Effector memory CD8-positive, alpha-beta T cell (primary cell): ENCODE measurements at regions not wholly inside any gene's neighbourhood (a gene's known extent, or its start where the extent isn't known, plus 50 kb on each side); places are given as distances from the start of the nearest gene placed in this dataset.

ENCODE experiments used
- ATAC-seq: fragments of 150-1000 bp; cut with Tn5 transposase; replicated peaks from 2 replicates; pipeline ENCODE4 v1.10.0; 2021; ENCODE audit warnings: mild to moderate bottlenecking, moderate library complexity
- DNase-seq, 3 experiments: peaks; one replicate each; pipeline ENCODE4 v3.0.0; 2021
- H3K27ac Mint-ChIP-seq, 2 donors: one replicate each; pipeline ENCODE4 v1.8.0; 2022; ENCODE audit warnings: mild to moderate bottlenecking in 2 of 2, mixed read lengths in 2 of 2, moderate library complexity in 2 of 2
- H3K27me3 Mint-ChIP-seq, 2 donors: one replicate each; pipeline ENCODE4 v1.8.0; 2022; ENCODE audit warnings: mixed read lengths in 2 of 2
- H3K36me3 Mint-ChIP-seq: one replicate; pipeline ENCODE4 v1.8.0; 2022; ENCODE audit warnings: mild to moderate bottlenecking, moderate library complexity, mixed read lengths; ENCODE audit not compliant: insufficient read depth
- H3K4me1 Mint-ChIP-seq, 2 donors: one replicate each; pipeline ENCODE4 v1.8.0; 2022; ENCODE audit warnings: low read depth in 2 of 2, mixed read lengths in 2 of 2
- H3K4me3 Mint-ChIP-seq, 2 donors: one replicate each; pipeline ENCODE4 v1.8.0; 2022; ENCODE audit warnings: mild to moderate bottlenecking in 2 of 2, mixed read lengths in 2 of 2, moderate library complexity in 2 of 2
- H3K9me3 Mint-ChIP-seq, 2 donors: one replicate each; pipeline ENCODE4 v1.8.0; 2022; ENCODE audit warnings: mixed read lengths in 2 of 2

GRCh38 chr1:222251847-222252246 lies 296.1 kb downstream of the HHIPL2 start:
- Mint-ChIP-seq H3K27me3 (peaks cover 0 to 1% of the 10 kb centered on the region in 2 donors), H3K9me3 (no peaks in the 10 kb centered on the region), H3K4me1 (peaks cover 4 to 6% of the 10 kb centered on the region in 2 donors), H3K4me3 (no peak overlapping the region), H3K27ac (peak overlapping the region; percentile 19 to 57), H3K36me3 (no peaks in the 10 kb centered on the region)
- ATAC-seq (no peak), DNase-seq (no peak)

- Mint-ChIP-seq H3K4me1 (peaks cover 4 to 6% of the 10 kb centered on the region in 2 donors), H3K27me3 (no peaks in the 10 kb centered on the region), H3K4me3 (no peak overlapping the region), H3K36me3 (no peaks in the 10 kb centered on the region), H3K27ac (no peak overlapping the region), H3K9me3 (no peaks in the 10 kb centered on the region)
- ATAC-seq (no peak), DNase-seq (no peak)
Measured at GRCh38 chr1:222250376-222250775, 297.5 kb downstream of the HHIPL2 start.

GRCh38 chr1:222247811-222248310 lies 300.0 kb downstream of the HHIPL2 start:
- no peak for DNase-seq
- Mint-ChIP-seq H3K4me3 (no peak overlapping the region), H3K27ac (peak overlapping the region in 1 of 2 donors; percentile 58), H3K4me1 (peaks cover 4 to 6% of the 10 kb centered on the region in 2 donors), H3K27me3 (peaks cover 6% of the 10 kb centered on the region in 2 donors), H3K9me3 (no peaks in the 10 kb centered on the region), H3K36me3 (no peaks in the 10 kb centered on the region)
- no peak for ATAC-seq

- Mint-ChIP-seq H3K9me3 (no peaks in the 10 kb centered on the region), H3K4me3 (no peak overlapping the region), H3K27me3 (peaks cover 6% of the 10 kb centered on the region in 2 donors), H3K27ac (no peak overlapping the region), H3K4me1 (peaks cover 3 to 4% of the 10 kb centered on the region in 2 donors), H3K36me3 (no peaks in the 10 kb centered on the region)
- DNase-seq (no peak), ATAC-seq (no peak)
Measured at GRCh38 chr1:222247081-222247480, 300.8 kb downstream of the HHIPL2 start.

- Mint-ChIP-seq H3K36me3 (no peaks in the 10 kb centered on the region), H3K9me3 (no peaks in the 10 kb centered on the region), H3K27ac (peak overlapping the region in 1 of 2 donors; percentile 32), H3K4me1 (peaks cover 0 to 1% of the 10 kb centered on the region in 2 donors), H3K4me3 (no peak overlapping the region), H3K27me3 (peaks cover 6% of the 10 kb centered on the region in 2 donors)
- ATAC-seq, result no peak
- no peak for DNase-seq
Measured at GRCh38 chr1:222243902-222244301, 304.0 kb downstream of the HHIPL2 start.

GRCh38 chr1:222242492-222242891 lies 305.4 kb downstream of the HHIPL2 start:
- H3K4me1 Mint-ChIP-seq, result peaks cover 0 to 1% of the 10 kb centered on the region in 2 donors
- no peaks in the 10 kb centered on the region for H3K36me3 Mint-ChIP-seq
- no peak overlapping the region for H3K4me3 Mint-ChIP-seq
- no peaks in the 10 kb centered on the region for H3K9me3 Mint-ChIP-seq
- peaks cover 6% of the 10 kb centered on the region in 2 donors for H3K27me3 Mint-ChIP-seq
- DNase-seq, result no peak
- H3K27ac Mint-ChIP-seq, result no peak overlapping the region
- ATAC-seq, result no peak

- Mint-ChIP-seq H3K27me3 (peaks cover 6% of the 10 kb centered on the region in 2 donors), H3K27ac (no peak overlapping the region), H3K9me3 (no peaks in the 10 kb centered on the region), H3K4me1 (no peaks in the 10 kb centered on the region), H3K36me3 (no peaks in the 10 kb centered on the region), H3K4me3 (no peak overlapping the region)
- no peak for DNase-seq
- ATAC-seq, result no peak
Measured at GRCh38 chr1:222241410-222241809, 306.5 kb downstream of the HHIPL2 start.

GRCh38 chr1:222240536-222241181 lies 307.2 kb downstream of the HHIPL2 start:
- H3K4me1 Mint-ChIP-seq, result no peaks in the 10 kb centered on the region
- no peak for DNase-seq
- H3K27ac Mint-ChIP-seq, result no peak overlapping the region
- H3K36me3 Mint-ChIP-seq, result no peaks in the 10 kb centered on the region
- peaks cover 6% of the 10 kb centered on the region in 2 donors for H3K27me3 Mint-ChIP-seq
- no peak overlapping the region for H3K4me3 Mint-ChIP-seq
- H3K9me3 Mint-ChIP-seq, result no peaks in the 10 kb centered on the region
- no peak for ATAC-seq

- Mint-ChIP-seq H3K27me3 (peaks cover 13 to 21% of the 10 kb centered on the region in 2 donors), H3K4me1 (no peaks in the 10 kb centered on the region)
- no peak for ATAC-seq
Measured at GRCh38 chr1:222239130-222239529, 308.8 kb downstream of the HHIPL2 start.

GRCh38 chr1:222234351-222234750 lies 313.6 kb downstream of the HHIPL2 start:
- H3K4me3 Mint-ChIP-seq, result no peak overlapping the region
- no peaks in the 10 kb centered on the region for H3K4me1 Mint-ChIP-seq
- no peak overlapping the region for H3K27ac Mint-ChIP-seq
- H3K36me3 Mint-ChIP-seq, result no peaks in the 10 kb centered on the region
- H3K9me3 Mint-ChIP-seq, result no peaks in the 10 kb centered on the region
- ATAC-seq (no peak), DNase-seq (no peak)
- peaks cover 10 to 35% of the 10 kb centered on the region in 2 donors for H3K27me3 Mint-ChIP-seq

More at GRCh38 chr1:222239130-222239529, 308.8 kb downstream of the HHIPL2 start:
- H3K4me3 Mint-ChIP-seq, result no peak overlapping the region
- H3K27ac Mint-ChIP-seq, result no peak overlapping the region
- DNase-seq, result no peak
- no peaks in the 10 kb centered on the region for H3K9me3 Mint-ChIP-seq
- no peaks in the 10 kb centered on the region for H3K36me3 Mint-ChIP-seq

GRCh38 chr1:222233444-222234158 lies 314.3 kb downstream of the HHIPL2 start:
- ATAC-seq (no peak), DNase-seq (no peak)
- Mint-ChIP-seq H3K4me1 (no peaks in the 10 kb centered on the region), H3K36me3 (no peaks in the 10 kb centered on the region), H3K27me3 (peaks cover 12 to 39% of the 10 kb centered on the region in 2 donors), H3K4me3 (no peak overlapping the region), H3K27ac (no peak overlapping the region), H3K9me3 (no peaks in the 10 kb centered on the region)

- Mint-ChIP-seq H3K4me1 (no peaks in the 10 kb centered on the region), H3K9me3 (no peaks in the 10 kb centered on the region), H3K27ac (no peak overlapping the region), H3K36me3 (no peaks in the 10 kb centered on the region), H3K27me3 (peaks cover 12 to 39% of the 10 kb centered on the region in 2 donors), H3K4me3 (no peak overlapping the region)
- no peak for ATAC-seq
- DNase-seq, result no peak
Measured at GRCh38 chr1:222232842-222233241, 315.1 kb downstream of the HHIPL2 start.

- no peak overlapping the region for H3K4me3 Mint-ChIP-seq
- peaks cover 11 to 43% of the 10 kb centered on the region in 2 donors for H3K27me3 Mint-ChIP-seq
- no peak for ATAC-seq
- no peaks in the 10 kb centered on the region for H3K36me3 Mint-ChIP-seq
- no peak for DNase-seq
- no peaks in the 10 kb centered on the region for H3K4me1 Mint-ChIP-seq
- H3K9me3 Mint-ChIP-seq, result no peaks in the 10 kb centered on the region
- no peak overlapping the region for H3K27ac Mint-ChIP-seq
Measured at GRCh38 chr1:222229672-222230312, 318.1 kb downstream of the HHIPL2 start.
